ENCODE measurements at regions not wholly inside any gene's neighbourhood (a gene's known extent, or its start where the extent isn't known, plus 50 kb on each side); places are given as distances from the start of the nearest gene placed in this dataset.
A peak's percentile ranks its signal among the peaks of the same experiment; 100 is the strongest.

DNA sequence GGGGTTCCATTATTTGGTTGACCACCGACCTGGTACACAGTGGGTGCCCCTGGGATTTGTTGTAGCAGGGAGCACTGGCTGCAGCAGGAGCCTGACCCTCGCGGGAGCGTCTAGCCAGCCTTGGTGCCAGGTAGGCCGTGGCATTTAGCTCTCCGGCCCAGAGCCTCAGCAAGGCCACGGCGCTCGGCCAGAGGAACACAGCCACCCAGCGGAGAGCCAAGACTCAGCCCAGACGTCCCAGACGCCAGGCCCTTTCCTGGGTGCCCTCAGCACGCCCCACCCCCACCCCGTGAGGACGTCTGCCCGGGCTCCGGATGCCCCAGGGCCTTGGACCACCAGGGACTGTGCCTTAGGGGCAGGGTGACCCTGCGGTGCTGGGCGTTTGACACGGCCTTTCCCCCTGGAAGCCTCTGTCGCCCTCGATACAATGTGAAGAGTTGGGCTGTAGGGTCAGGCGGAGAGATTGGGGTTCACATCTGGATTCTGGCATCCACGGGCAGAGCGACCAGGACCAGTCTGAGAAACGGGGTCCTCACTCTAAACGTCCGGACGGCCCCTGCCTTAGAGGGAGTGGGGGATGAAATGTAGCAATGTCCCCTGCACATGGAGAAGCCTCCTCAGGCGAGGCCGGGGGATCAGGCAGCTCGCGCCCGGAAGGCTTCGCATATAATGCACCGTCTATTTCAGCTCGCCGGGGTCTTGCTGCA, 99.2 kb upstream of the FGF3 start:
- TF ChIP-seq, protein P1, sequence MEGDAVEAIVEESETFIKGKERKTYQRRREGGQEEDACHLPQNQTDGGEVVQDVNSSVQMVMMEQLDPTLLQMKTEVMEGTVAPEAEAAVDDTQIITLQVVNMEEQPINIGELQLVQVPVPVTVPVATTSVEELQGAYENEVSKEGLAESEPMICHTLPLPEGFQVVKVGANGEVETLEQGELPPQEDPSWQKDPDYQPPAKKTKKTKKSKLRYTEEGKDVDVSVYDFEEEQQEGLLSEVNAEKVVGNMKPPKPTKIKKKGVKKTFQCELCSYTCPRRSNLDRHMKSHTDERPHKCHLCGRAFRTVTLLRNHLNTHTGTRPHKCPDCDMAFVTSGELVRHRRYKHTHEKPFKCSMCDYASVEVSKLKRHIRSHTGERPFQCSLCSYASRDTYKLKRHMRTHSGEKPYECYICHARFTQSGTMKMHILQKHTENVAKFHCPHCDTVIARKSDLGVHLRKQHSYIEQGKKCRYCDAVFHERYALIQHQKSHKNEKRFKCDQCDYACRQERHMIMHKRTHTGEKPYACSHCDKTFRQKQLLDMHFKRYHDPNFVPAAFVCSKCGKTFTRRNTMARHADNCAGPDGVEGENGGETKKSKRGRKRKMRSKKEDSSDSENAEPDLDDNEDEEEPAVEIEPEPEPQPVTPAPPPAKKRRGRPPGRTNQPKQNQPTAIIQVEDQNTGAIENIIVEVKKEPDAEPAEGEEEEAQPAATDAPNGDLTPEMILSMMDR (conservative IDR thresholded peaks at IDR 0.05; ENCODE audit: low read length) = no peak
- TF ChIP-seq EZH2phosphoT487 (IDR thresholded peaks at IDR 0.05; ENCODE audit: borderline replicate concordance) = no peak
- Histone ChIP-seq H3K4me1 (ENCODE audit: insufficient read depth, low read length, poor library complexity, severe bottlenecking) (no peaks in the 10 kb centered on the region), H3F3A (ENCODE audit: low read depth) (no peaks in the 10 kb centered on the region), H3K79me2 (ENCODE audit: insufficient read depth, low read length) (no peaks in the 10 kb centered on the region), H3K36me3 (ENCODE audit: insufficient read depth, low read length) (no peaks in the 10 kb centered on the region), H3K9ac (ENCODE audit: low read depth, low read length, poor library complexity, severe bottlenecking) (no peak overlapping the region), H3K27me3 (ENCODE audit: insufficient read depth, low read length, poor library complexity, severe bottlenecking) (no peaks in the 10 kb centered on the region), H2AFZ (ENCODE audit: low read length) (no peak overlapping the region), H3K9me3 (ENCODE audit: insufficient read depth, low read depth, low read length) (no peaks in the 10 kb centered on the region), H4K20me1 (ENCODE audit: insufficient read depth, low read length, poor library complexity, severe bottlenecking) (no peaks in the 10 kb centered on the region), H3K4me3 (ENCODE audit: low read length, poor library complexity, severe bottlenecking) (no peak overlapping the region), H3K4me2 (ENCODE audit: low read depth, low read length, poor library complexity, severe bottlenecking) (no peak overlapping the region), H3K9me2 (replicated peaks; ENCODE audit: low read depth, low read length) (no peaks in the 10 kb centered on the region)

DNA sequence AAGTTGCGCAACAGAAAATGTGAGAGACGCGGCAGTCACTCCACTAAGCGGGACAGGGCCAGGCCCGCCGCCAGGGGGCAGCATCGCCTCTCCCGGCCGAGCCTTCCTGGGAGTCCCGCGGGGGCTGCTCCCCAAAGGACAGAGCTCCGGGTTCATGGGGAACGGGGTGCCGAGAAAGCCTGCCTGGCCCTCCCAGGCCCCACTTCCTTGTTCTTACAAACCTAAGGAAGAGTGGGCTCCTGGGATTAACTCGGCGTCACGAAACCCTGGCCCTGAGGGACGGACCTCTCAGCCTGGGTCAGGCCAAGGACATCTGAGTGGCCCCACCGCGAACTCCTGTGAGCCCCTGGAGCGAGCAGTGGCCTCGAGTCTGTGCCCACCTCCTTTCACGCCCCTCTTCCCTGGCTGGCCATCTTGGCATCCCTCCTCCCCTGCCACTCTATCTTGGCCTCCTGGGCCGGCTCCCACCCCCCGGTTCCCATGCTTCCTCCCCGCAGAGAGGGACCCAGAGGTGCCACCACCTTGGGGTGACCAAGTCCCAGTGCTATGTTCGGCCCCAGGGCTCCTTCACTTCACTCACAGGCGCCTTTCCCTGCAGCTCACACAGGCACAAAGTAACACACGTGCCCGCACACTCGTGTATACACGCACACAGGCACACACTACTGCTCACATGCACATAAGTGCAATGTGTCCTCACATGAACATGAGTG, 99.9 kb upstream of the FGF3 start:
- Histone ChIP-seq H2AFZ (ENCODE audit: low read length) (peak overlapping the region; percentile 44; the same call in 1 of the 2 replicates), H3K9me2 (replicated peaks; ENCODE audit: low read depth, low read length) (no peaks in the 10 kb centered on the region), H3K9me3 (ENCODE audit: insufficient read depth, low read depth, low read length) (no peaks in the 10 kb centered on the region), H3K4me3 (ENCODE audit: low read length, poor library complexity, severe bottlenecking) (no peak overlapping the region), H3K27me3 (ENCODE audit: insufficient read depth, low read length, poor library complexity, severe bottlenecking) (no peaks in the 10 kb centered on the region), H3K4me1 (ENCODE audit: insufficient read depth, low read length, poor library complexity, severe bottlenecking) (no peaks in the 10 kb centered on the region), H3K79me2 (ENCODE audit: insufficient read depth, low read length) (no peaks in the 10 kb centered on the region), H4K20me1 (ENCODE audit: insufficient read depth, low read length, poor library complexity, severe bottlenecking) (no peaks in the 10 kb centered on the region), H3K36me3 (ENCODE audit: insufficient read depth, low read length) (no peaks in the 10 kb centered on the region), H3F3A (ENCODE audit: low read depth) (no peaks in the 10 kb centered on the region), H3K9ac (ENCODE audit: low read depth, low read length, poor library complexity, severe bottlenecking) (no peak overlapping the region), H3K4me2 (ENCODE audit: low read depth, low read length, poor library complexity, severe bottlenecking) (no peak overlapping the region)
- TF ChIP-seq, protein P1 (conservative IDR thresholded peaks at IDR 0.05; ENCODE audit: low read length) = peak; percentile 85
- no peak for TF ChIP-seq EZH2phosphoT487 (IDR thresholded peaks at IDR 0.05; ENCODE audit: borderline replicate concordance)

DNA sequence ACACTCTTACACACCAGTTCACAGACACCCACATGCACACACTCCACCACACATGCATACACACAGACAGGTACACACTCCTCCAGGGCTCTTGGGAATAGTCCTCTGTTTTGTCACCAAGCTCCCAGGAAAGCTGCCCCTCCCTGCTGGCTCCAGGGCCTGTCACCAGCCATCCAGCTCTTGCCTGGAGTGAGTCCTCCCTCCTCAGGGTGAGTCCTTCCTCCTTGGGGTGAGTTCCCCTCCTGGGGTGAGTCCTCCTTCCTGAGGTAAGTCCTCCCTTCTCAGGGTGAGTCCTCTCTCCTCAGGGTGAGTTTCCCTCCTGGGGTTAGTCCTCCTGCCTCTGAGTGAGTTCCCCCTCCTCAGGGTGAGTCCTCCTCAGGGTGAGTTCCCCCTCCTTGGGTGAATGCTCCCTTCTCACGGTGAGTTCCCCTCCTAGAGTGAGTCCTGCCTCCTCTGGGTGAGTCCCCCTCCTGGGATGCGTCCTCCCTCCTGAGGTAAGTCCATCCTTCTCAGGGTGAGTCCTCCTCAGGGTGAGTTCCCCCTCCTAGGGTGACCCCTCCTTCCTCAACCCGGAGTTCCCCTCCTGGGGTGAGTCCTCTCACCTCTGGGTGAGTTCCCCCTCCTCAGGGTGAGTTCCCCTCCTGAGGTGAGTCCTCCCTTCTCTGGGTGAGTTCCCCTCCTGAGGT, 100.6 kb upstream of the FGF3 start:
- no peaks in the 10 kb centered on the region for H3K27me3 ChIP-seq (ENCODE audit: insufficient read depth, low read length, poor library complexity, severe bottlenecking)
- H3K36me3 ChIP-seq (ENCODE audit: insufficient read depth, low read length) = no peaks in the 10 kb centered on the region
- H3K4me3 ChIP-seq (ENCODE audit: low read length, poor library complexity, severe bottlenecking) = no peak overlapping the region
- TF ChIP-seq, protein P1 (conservative IDR thresholded peaks at IDR 0.05; ENCODE audit: low read length) = no peak
- TF ChIP-seq EZH2phosphoT487 (IDR thresholded peaks at IDR 0.05; ENCODE audit: borderline replicate concordance) = no peak
- no peaks in the 10 kb centered on the region for H3K9me2 ChIP-seq (replicated peaks; ENCODE audit: low read depth, low read length)
- no peak overlapping the region for H3K4me2 ChIP-seq (ENCODE audit: low read depth, low read length, poor library complexity, severe bottlenecking)
- no peaks in the 10 kb centered on the region for H3K9me3 ChIP-seq (ENCODE audit: insufficient read depth, low read depth, low read length)
- H3K4me1 ChIP-seq (ENCODE audit: insufficient read depth, low read length, poor library complexity, severe bottlenecking) = no peaks in the 10 kb centered on the region
- no peaks in the 10 kb centered on the region for H3K79me2 ChIP-seq (ENCODE audit: insufficient read depth, low read length)
- no peak overlapping the region for H2AFZ ChIP-seq (ENCODE audit: low read length)
- H3F3A ChIP-seq (ENCODE audit: low read depth) = no peaks in the 10 kb centered on the region
- no peaks in the 10 kb centered on the region for H4K20me1 ChIP-seq (ENCODE audit: insufficient read depth, low read length, poor library complexity, severe bottlenecking)
- no peak overlapping the region for H3K9ac ChIP-seq (ENCODE audit: low read depth, low read length, poor library complexity, severe bottlenecking)
